Gastroesophageal sphincter (tissue), 4 donors: ENCODE measurements at regions not wholly inside any gene's neighbourhood (a gene's known extent, or its start where the extent isn't known, plus 50 kb on each side); places are given as distances from the start of the nearest gene placed in this dataset.

Experiments used
- ATAC-seq: fragments of 150-250 bp; one replicate; pipeline ENCODE4 v1.9.1; 2016; ENCODE audit warnings: mild to moderate bottlenecking, moderate library complexity
- H3K27ac ChIP-seq, 4 donors: fragments of 200-600 bp; sonication (generic) in 3 of 4; 1 replicate in 3 of 4; 2 replicates in 1 of 4; pipeline ENCODE4 v1.5.1; 2016 to 2019
- H3K27me3 ChIP-seq: fragments of 200-600 bp; sonication (generic); one replicate; pipeline ENCODE4 v1.5.1; 2019
- H3K36me3 ChIP-seq, 2 donors: fragments of 200-600 bp; sonication (generic); one replicate each; pipeline ENCODE4 v1.5.1; 2019; ENCODE audit warnings: control low read depth in 1 of 2
- H3K4me1 ChIP-seq, 3 donors: fragments of 200-600 bp; sonication (generic); 1 replicate in 2 of 3; 2 replicates in 1 of 3; pipeline ENCODE4 v1.5.1; 2016 to 2019; ENCODE audit warnings: control low read depth in 2 of 3
- H3K4me3 ChIP-seq, 2 donors: fragments of 200-600 bp; sonication (generic); one replicate each; pipeline ENCODE4 v1.5.1; 2019; ENCODE audit warnings: mild to moderate bottlenecking in 1 of 2, moderate library complexity in 1 of 2
- H3K9me3 ChIP-seq, 3 donors: fragments of 200-600 bp; sonication (generic); one replicate each; pipeline ENCODE4 v1.5.1; 2017 to 2019; ENCODE audit warnings: control low read depth in 2 of 3
- EP300 ChIP-seq: sonication (generic); formaldehyde crosslinking; IDR thresholded peaks from one replicate; pipeline ENCODE4 v1.6.1; 2017; ENCODE audit warnings: antibody characterized with exemption, mild to moderate bottlenecking
- POLR2A ChIP-seq, 2 donors: fragments of 450-650 bp; IDR thresholded peaks; one replicate each; pipeline ENCODE4 v1.6.1; 2017; ENCODE audit warnings: antibody characterized with exemption in 2 of 2, mild to moderate bottlenecking in 2 of 2, moderate library complexity in 1 of 2
- POLR2AphosphoS5 ChIP-seq: sonication (generic); formaldehyde crosslinking; IDR thresholded peaks from one replicate; pipeline ENCODE4 v1.6.1; 2017; ENCODE audit warnings: antibody characterized with exemption
- WGBS, 2 donors: methylation state at CpG; one replicate each; pipeline ENCODE4 v1.1.5; 2018; ENCODE audit warnings: low coverage in 1 of 2; 5-methylcytosine and 5-hydroxymethylcytosine counted together
- TF ChIP-seq, protein P1 (sequence below), 4 experiments: fragments of 200-600 bp in 2 of 4; fragments of 450-650 bp in 2 of 4; sonication (generic) in 1 of 4; IDR thresholded peaks; one replicate each; pipeline ENCODE4 v1.5.1; 2017 to 2019; ENCODE audit warnings: antibody characterized with exemption in 4 of 4, mild to moderate bottlenecking in 2 of 4, moderate library complexity in 2 of 4

- peaks cover 0 to 6% (median 0%) of the 10 kb centered on the region in 3 donors for H3K4me1 ChIP-seq
- H3K4me3 ChIP-seq, result no peak overlapping the region
- no peaks in the 10 kb centered on the region for H3K27me3 ChIP-seq
- TF ChIP-seq EP300, result no peak
- no peak for TF ChIP-seq POLR2AphosphoS5
- no peak for TF ChIP-seq POLR2A (IDR thresholded peaks at IDR 0.05)
- TF ChIP-seq, protein P1, sequence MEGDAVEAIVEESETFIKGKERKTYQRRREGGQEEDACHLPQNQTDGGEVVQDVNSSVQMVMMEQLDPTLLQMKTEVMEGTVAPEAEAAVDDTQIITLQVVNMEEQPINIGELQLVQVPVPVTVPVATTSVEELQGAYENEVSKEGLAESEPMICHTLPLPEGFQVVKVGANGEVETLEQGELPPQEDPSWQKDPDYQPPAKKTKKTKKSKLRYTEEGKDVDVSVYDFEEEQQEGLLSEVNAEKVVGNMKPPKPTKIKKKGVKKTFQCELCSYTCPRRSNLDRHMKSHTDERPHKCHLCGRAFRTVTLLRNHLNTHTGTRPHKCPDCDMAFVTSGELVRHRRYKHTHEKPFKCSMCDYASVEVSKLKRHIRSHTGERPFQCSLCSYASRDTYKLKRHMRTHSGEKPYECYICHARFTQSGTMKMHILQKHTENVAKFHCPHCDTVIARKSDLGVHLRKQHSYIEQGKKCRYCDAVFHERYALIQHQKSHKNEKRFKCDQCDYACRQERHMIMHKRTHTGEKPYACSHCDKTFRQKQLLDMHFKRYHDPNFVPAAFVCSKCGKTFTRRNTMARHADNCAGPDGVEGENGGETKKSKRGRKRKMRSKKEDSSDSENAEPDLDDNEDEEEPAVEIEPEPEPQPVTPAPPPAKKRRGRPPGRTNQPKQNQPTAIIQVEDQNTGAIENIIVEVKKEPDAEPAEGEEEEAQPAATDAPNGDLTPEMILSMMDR (IDR thresholded peaks at IDR 0.05), result no peak
- H3K36me3 ChIP-seq, result no peaks in the 10 kb centered on the region
- no peak for ATAC-seq
- WGBS, 2 donors, result 67 to 84% methylated on average over 6 to 7 of the region's 7 CpGs
- no peak overlapping the region for H3K27ac ChIP-seq
- H3K9me3 ChIP-seq, result no peaks in the 10 kb centered on the region
These were observed 488.3 kb downstream of the TNS3 start for GRCh38 chr7:47093320-47094234.

DNA sequence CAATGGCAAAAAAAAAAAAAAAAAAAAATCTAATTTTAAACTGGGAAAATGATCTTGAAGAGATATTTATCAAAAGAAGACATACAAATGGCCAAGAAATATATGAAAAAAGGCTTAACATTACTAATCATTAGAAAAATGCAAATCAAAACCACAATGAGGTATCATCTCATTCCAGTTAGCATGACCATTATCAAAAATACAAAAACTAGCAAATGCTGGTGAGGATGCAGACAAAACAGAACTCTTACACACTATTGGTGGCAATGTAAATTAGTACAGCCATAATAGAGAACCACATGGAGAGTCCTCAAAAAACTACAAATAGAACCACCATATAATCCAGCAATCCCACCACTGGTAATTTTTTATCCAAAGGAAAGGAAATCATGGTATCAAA, 489.6 kb downstream of the TNS3 start:
- Histone ChIP-seq H3K27ac (no peak overlapping the region), H3K4me3 (no peak overlapping the region), H3K36me3 (no peaks in the 10 kb centered on the region), H3K9me3 (no peaks in the 10 kb centered on the region), H3K4me1 (peaks cover 0 to 13% (median 0%) of the 10 kb centered on the region in 3 donors), H3K27me3 (no peaks in the 10 kb centered on the region)
- TF ChIP-seq EP300 (no peak), POLR2AphosphoS5 (no peak), POLR2A (IDR thresholded peaks at IDR 0.05) (no peak)
- TF ChIP-seq, protein P1 (IDR thresholded peaks at IDR 0.05), result no peak
- no peak for ATAC-seq

GRCh38 chr7:47091141-47091540, 490.8 kb downstream of the TNS3 start:
- TF ChIP-seq, protein P1 (IDR thresholded peaks at IDR 0.05), result no peak
- TF ChIP-seq POLR2AphosphoS5 (no peak), EP300 (no peak), POLR2A (IDR thresholded peaks at IDR 0.05) (no peak)
- Histone ChIP-seq H3K36me3 (no peaks in the 10 kb centered on the region), H3K9me3 (no peaks in the 10 kb centered on the region), H3K4me1 (peaks cover 0 to 13% (median 0%) of the 10 kb centered on the region in 3 donors), H3K4me3 (no peak overlapping the region), H3K27me3 (no peaks in the 10 kb centered on the region), H3K27ac (no peak overlapping the region)
- 82 to 86% methylated on average over 1 to 3 of the region's 3 CpGs for WGBS, 2 donors
- no peak for ATAC-seq

DNA sequence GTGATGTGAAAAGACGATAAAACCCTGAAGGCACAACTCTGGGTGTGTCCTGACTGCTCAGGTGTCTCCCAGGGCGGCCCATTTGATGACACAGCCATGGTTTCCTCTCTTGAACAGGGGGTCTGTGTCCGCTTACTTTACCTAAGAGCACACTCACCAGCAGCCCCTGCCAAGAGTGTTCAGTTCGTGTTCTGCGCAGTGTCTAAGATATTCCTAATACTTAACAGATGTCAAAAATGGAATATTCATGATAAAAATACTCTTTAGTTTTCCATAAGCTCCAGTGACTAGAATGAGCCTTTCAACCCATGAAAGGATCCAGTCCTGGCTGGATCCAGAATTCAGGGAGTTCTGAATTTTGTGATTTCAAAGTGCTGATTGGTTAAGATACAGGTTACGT, 492.4 kb downstream of the TNS3 start:
- no peak for ATAC-seq
- 74 to 87% methylated on average over 4 to 5 of the region's 6 CpGs for WGBS, 2 donors
- peaks cover 0 to 13% (median 0%) of the 10 kb centered on the region in 3 donors for H3K4me1 ChIP-seq
- no peak overlapping the region for H3K27ac ChIP-seq
- H3K9me3 ChIP-seq, result no peaks in the 10 kb centered on the region
- H3K4me3 ChIP-seq, result no peak overlapping the region
- no peaks in the 10 kb centered on the region for H3K27me3 ChIP-seq
- no peak for TF ChIP-seq POLR2A (IDR thresholded peaks at IDR 0.05)
- TF ChIP-seq, protein P1 (IDR thresholded peaks at IDR 0.05), result no peak
- TF ChIP-seq POLR2AphosphoS5, result no peak
- TF ChIP-seq EP300, result no peak
- H3K36me3 ChIP-seq, result no peaks in the 10 kb centered on the region

DNA sequence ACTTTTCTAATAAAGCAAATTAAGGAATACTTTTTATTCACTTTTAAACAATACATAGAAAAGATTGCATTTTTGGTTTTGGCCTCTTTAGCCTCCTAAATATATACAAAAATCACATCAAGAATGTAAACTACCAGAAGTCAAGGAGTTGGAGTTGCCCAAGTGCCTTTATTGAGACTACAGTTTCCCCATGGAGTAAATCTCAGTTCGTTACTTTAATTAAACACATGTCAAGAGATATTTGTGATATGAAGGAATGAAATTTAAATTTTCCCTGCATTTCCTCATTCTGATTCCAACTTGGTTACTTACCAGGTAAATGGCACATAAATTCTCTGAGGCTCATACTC, 492.9 kb downstream of the TNS3 start:
- no peak for TF ChIP-seq POLR2A (IDR thresholded peaks at IDR 0.05)
- no peak for TF ChIP-seq EP300
- TF ChIP-seq, protein P1 (IDR thresholded peaks at IDR 0.05), result no peak
- no peak for TF ChIP-seq POLR2AphosphoS5
- peaks cover 0 to 13% (median 0%) of the 10 kb centered on the region in 3 donors for H3K4me1 ChIP-seq
- H3K27me3 ChIP-seq, result no peaks in the 10 kb centered on the region
- H3K36me3 ChIP-seq, result no peaks in the 10 kb centered on the region
- no peak for ATAC-seq
- no peaks in the 10 kb centered on the region for H3K9me3 ChIP-seq
- H3K4me3 ChIP-seq, result no peak overlapping the region
- WGBS, 2 donors, result 10 to 25% methylated on average over 1 of the region's 1 CpG
- no peak overlapping the region for H3K27ac ChIP-seq
